ENCODE measurements at regions not wholly inside any gene's neighbourhood (a gene's known extent, or its start where the extent isn't known, plus 50 kb on each side); places are given as distances from the start of the nearest gene placed in this dataset.
A peak's percentile ranks its signal among the peaks of the same experiment; 100 is the strongest.

DNA sequence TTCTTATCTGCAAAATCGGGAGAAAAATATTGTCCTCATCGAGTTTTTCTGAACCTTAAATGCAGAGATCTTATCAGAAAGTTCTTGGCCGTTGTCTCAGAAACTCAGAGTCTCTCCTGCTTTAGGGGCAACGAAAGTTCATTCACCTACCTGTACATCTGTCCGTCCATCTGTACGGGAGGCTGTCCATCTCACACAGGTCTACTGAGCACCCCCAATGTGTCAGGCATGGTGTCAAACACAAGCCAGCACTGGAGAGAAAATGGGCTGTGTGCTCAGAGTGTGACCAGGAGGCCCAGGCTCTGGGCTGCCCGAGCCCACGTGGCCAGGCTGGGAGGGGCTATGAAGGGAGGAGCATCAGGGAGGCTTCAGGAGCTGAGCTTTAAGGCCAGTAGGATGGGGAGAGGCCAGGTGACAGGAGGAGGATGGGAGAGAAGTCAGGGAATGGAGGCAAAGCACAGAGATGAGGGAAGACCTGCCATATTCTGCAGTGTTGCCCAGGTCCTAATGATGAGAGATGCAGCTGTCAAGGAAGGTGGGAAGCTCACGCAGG, 62.4 kb upstream of the MYEOV start:
- in situ Hi-C loops (cut with MboI; ENCODE audit: low sequenced_read_pairs, unreplicated experiment): no loop called here
- no peak for DNase-seq (ENCODE audit: low spot score)
- no peak for TF ChIP-seq CTCF (IDR thresholded peaks at IDR 0.05; ENCODE audit: borderline replicate concordance, control extremely low read depth, extremely low read depth, insufficient read depth, missing control alignments)

- TF ChIP-seq CTCF (IDR thresholded peaks at IDR 0.05; ENCODE audit: borderline replicate concordance, control extremely low read depth, extremely low read depth, insufficient read depth, missing control alignments): no peak
- in situ Hi-C loops (cut with MboI; ENCODE audit: low sequenced_read_pairs, unreplicated experiment): no loop called here
- no peak for DNase-seq (ENCODE audit: low spot score)
Observed at GRCh38 chr11:69232821-69233743, 60.9 kb upstream of the MYEOV start.

DNA sequence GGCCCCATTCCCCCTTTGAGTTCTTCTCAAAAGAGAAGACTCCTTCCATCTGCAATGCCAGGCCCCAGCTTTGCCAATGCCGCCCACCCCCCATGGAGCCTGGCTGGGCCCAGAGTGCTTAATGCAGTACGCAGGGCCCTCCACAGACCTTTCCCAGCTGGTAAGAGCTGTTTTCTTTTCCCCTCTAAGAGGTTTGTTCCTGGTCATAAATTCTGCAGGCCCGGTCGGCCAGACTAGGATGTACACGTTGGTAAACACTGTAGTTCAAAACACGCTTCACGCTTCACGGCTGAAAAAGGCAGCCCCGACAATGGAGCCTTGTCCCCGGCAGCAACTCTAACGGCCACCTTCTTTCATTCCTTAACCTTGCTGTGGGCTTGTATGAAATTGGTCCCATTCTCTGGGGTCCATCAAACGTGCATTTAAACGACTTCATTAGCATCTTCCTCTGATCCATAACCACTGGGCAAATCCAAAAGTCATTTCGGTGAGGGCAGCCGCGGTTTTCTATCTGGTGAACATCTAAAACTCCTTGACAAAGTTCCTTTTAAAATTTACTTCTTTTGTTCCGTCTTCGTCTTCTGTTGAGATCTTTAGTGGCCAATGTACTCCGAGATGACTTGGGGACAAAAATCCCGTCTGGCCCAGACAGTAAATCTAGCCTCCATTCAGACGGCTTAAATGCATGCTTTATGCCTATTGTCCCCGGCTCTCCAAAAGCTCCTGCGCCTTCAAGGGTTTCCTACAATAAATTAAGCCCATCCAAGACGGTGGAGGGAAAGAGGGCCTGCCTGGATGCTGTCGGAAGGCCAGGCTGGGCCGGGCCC, 60.0 kb upstream of the MYEOV start:
- no peak for DNase-seq (ENCODE audit: low spot score)
- in situ Hi-C loops (cut with MboI; ENCODE audit: low sequenced_read_pairs, unreplicated experiment): no loop called here
- no peak for TF ChIP-seq CTCF (IDR thresholded peaks at IDR 0.05; ENCODE audit: borderline replicate concordance, control extremely low read depth, extremely low read depth, insufficient read depth, missing control alignments)

GRCh38 chr11:69234740-69235710, 58.9 kb upstream of the MYEOV start:
- no peak for TF ChIP-seq CTCF (IDR thresholded peaks at IDR 0.05; ENCODE audit: borderline replicate concordance, control extremely low read depth, extremely low read depth, insufficient read depth, missing control alignments)
- no peak for DNase-seq (ENCODE audit: low spot score)
- in situ Hi-C loops (cut with MboI; ENCODE audit: low sequenced_read_pairs, unreplicated experiment): no loop called here

DNA sequence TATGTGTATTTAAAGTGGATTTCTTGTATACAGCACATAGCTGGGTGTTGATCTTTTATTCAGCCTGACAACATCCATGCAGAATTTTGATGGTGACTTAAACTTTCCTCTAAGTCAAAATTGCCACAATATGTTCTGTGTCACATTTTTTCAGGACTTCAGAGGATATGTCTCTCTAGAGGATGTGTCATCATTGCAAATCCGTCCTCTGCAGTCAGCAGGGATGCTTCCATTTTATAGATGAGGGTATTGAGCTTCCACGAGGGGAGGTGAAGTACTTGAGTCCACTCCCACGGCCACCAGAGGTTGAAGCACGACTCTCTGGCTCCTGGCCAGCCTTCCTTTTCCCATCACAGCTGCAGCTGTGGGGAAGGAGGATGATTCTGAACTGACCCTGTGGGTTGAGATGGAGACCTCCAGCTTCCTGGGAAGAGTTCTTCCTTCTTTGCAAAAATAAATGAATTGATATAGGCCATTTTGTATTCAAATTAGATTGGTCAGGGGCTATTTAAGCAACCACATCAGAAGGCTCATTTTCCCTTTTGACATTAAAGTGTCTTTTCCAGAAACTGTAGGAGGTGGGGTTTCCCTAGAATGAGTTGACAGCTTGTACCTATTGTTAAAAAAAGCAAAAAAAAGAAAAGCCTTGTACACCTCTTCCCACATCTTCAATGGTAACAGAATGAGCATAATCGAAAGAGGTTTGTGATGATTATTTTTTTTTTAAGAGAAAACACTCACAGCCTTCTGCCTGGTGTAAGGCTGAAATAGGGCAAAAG, 55.2 kb upstream of the MYEOV start:
- no peak for TF ChIP-seq CTCF (IDR thresholded peaks at IDR 0.05; ENCODE audit: borderline replicate concordance, control extremely low read depth, extremely low read depth, insufficient read depth, missing control alignments)
- peak; percentile 49 for DNase-seq (ENCODE audit: low spot score)
- in situ Hi-C loops (cut with MboI; ENCODE audit: low sequenced_read_pairs, unreplicated experiment): no loop called here

Data from GM13976 (cell line).